Astrocyte (in vitro differentiated cells and primary cell): ENCODE measurements at regions not wholly inside any gene's neighbourhood (a gene's known extent, or its start where the extent isn't known, plus 50 kb on each side); places are given as distances from the start of the nearest gene placed in this dataset.

Experiments used
- CTCF ChIP-seq: IDR thresholded peaks from 2 replicates; pipeline ENCODE4 v1.5.1; 2011; ENCODE audit warnings: low read depth, mild to moderate bottlenecking, inconsistent platforms, low read length, moderate library complexity; ENCODE audit not compliant: insufficient read depth
- EZH2 ChIP-seq: IDR thresholded peaks from 2 replicates; pipeline ENCODE4 v1.6.1; 2012; ENCODE audit warnings: mild to moderate bottlenecking, low read length, inconsistent platforms; ENCODE audit not compliant: insufficient read depth

- no peak for TF ChIP-seq CTCF
- no peak for TF ChIP-seq EZH2
Measured at GRCh38 chr16:27634779-27635178, 84.8 kb downstream of the KATNIP start.
